ENCODE measurements at regions not wholly inside any gene's neighbourhood (a gene's known extent, or its start where the extent isn't known, plus 50 kb on each side); places are given as distances from the start of the nearest gene placed in this dataset.

GRCh38 chr5:175765858-175766257 is 105.5 kb upstream of the CPLX2 start:
- no peak for DNase-seq (ENCODE audit: low read depth, low spot score)

- DNase-seq (ENCODE audit: low read depth, low spot score) = no peak
Measured at GRCh38 chr5:175766963-175767362, 104.4 kb upstream of the CPLX2 start.

- DNase-seq (ENCODE audit: low read depth, low spot score) = no peak
Measured at GRCh38 chr5:175772747-175773533, 98.4 kb upstream of the CPLX2 start.

- no peak for DNase-seq (ENCODE audit: low read depth, low spot score)
Measured at GRCh38 chr5:175773534-175774070, 97.8 kb upstream of the CPLX2 start.

GRCh38 chr5:175775416-175775815 is 96.0 kb upstream of the CPLX2 start:
- DNase-seq (ENCODE audit: low read depth, low spot score) = no peak

- DNase-seq (ENCODE audit: low read depth, low spot score) = no peak
Measured at GRCh38 chr5:175778951-175779503, 92.4 kb upstream of the CPLX2 start.

- DNase-seq (ENCODE audit: low read depth, low spot score) = no peak
Measured at GRCh38 chr5:175783739-175784138, 87.6 kb upstream of the CPLX2 start.

GRCh38 chr5:175784230-175784629 is 87.1 kb upstream of the CPLX2 start:
- no peak for DNase-seq (ENCODE audit: low read depth, low spot score)

GRCh38 chr5:175785681-175786080 is 85.7 kb upstream of the CPLX2 start:
- DNase-seq (ENCODE audit: low read depth, low spot score) = no peak

GRCh38 chr5:175788155-175788787 is 83.1 kb upstream of the CPLX2 start:
- DNase-seq (ENCODE audit: low read depth, low spot score) = no peak

GRCh38 chr5:175789670-175790069 is 81.7 kb upstream of the CPLX2 start:
- DNase-seq (ENCODE audit: low read depth, low spot score) = no peak

GRCh38 chr5:175790796-175791195 is 80.6 kb upstream of the CPLX2 start:
- no peak for DNase-seq (ENCODE audit: low read depth, low spot score)

GRCh38 chr5:175795959-175796358 is 75.4 kb upstream of the CPLX2 start:
- no peak for DNase-seq (ENCODE audit: low read depth, low spot score)

- peak; percentile 51 for DNase-seq (ENCODE audit: low read depth, low spot score)
Measured at GRCh38 chr5:175796536-175797499, 74.6 kb upstream of the CPLX2 start.

- no peak for DNase-seq (ENCODE audit: low read depth, low spot score)
Measured at GRCh38 chr5:175797521-175798038, 73.8 kb upstream of the CPLX2 start.

GRCh38 chr5:175798626-175799025 is 72.8 kb upstream of the CPLX2 start:
- no peak for DNase-seq (ENCODE audit: low read depth, low spot score)

GRCh38 chr5:175800656-175801081 is 70.7 kb upstream of the CPLX2 start:
- DNase-seq (ENCODE audit: low read depth, low spot score) = no peak

- DNase-seq (ENCODE audit: low read depth, low spot score) = no peak
Measured at GRCh38 chr5:175802361-175802760, 69.0 kb upstream of the CPLX2 start.

GRCh38 chr5:175803254-175803653 is 68.1 kb upstream of the CPLX2 start:
- DNase-seq (ENCODE audit: low read depth, low spot score) = no peak

GRCh38 chr5:175803736-175804454 is 67.5 kb upstream of the CPLX2 start:
- DNase-seq (ENCODE audit: low read depth, low spot score) = no peak

Data from activated naive CD8-positive, alpha-beta T cell treated with anti-CD3 and anti-CD28 coated beads, Interleukin-2, amount 50 U/mL, for 16 hours (primary cell).